Smooth muscle cell (in vitro differentiated cells): ENCODE measurements at regions not wholly inside any gene's neighbourhood (a gene's known extent, or its start where the extent isn't known, plus 50 kb on each side); places are given as distances from the start of the nearest gene placed in this dataset.

Experiments
- DNase-seq: peaks from one replicate; lab custom pipeline; 2025; ENCODE audit not compliant: unreplicated experiment; lab: John Stamatoyannopoulos, UW
- H2AFZ ChIP-seq: fragments of 200-600 bp; sonication (generic); 2 replicates; pipeline ENCODE4 v1.6.0; 2016; ENCODE audit warnings: antibody characterized with exemption, low read depth, mild to moderate bottlenecking
- H3F3A ChIP-seq: fragments of 200-600 bp; sonication (generic); 2 replicates; pipeline ENCODE4 v1.6.0; 2017; ENCODE audit warnings: antibody characterized with exemption, low read depth
- H3K27ac ChIP-seq: fragments of 200-600 bp; sonication (generic); 2 replicates; pipeline ENCODE4 v1.5.1; 2016; ENCODE audit warnings: low read depth, mild to moderate bottlenecking
- H3K27me3 ChIP-seq: fragments of 200-600 bp; sonication (generic); 2 replicates; pipeline ENCODE4 v1.6.1; 2016; ENCODE audit warnings: low read depth, mild to moderate bottlenecking
- H3K36me3 ChIP-seq: fragments of 200-600 bp; sonication (generic); 2 replicates; pipeline ENCODE4 v1.5.1; 2016; ENCODE audit warnings: low read depth
- H3K4me1 ChIP-seq: fragments of 200-600 bp; sonication (generic); 2 replicates; pipeline ENCODE4 v1.5.1; 2016; ENCODE audit warnings: low read depth
- H3K4me2 ChIP-seq: fragments of 200-600 bp; sonication (generic); 2 replicates; pipeline ENCODE4 v1.6.0; 2016; ENCODE audit warnings: mild to moderate bottlenecking
- H3K4me3 ChIP-seq: fragments of 200-600 bp; sonication (generic); 2 replicates; pipeline ENCODE4 v1.5.1; 2016; ENCODE audit warnings: mild to moderate bottlenecking
- H3K79me2 ChIP-seq: fragments of 200-600 bp; sonication (generic); 2 replicates; pipeline ENCODE4 v1.6.0; 2016; ENCODE audit warnings: low read depth, mild to moderate bottlenecking
- H3K9ac ChIP-seq: fragments of 200-600 bp; sonication (generic); 2 replicates; pipeline ENCODE4 v1.6.0; 2016; ENCODE audit warnings: low read depth
- H3K9me3 ChIP-seq: fragments of 200-600 bp; sonication (generic); replicated peaks from 2 replicates; pipeline ENCODE4 v1.5.1; 2016; ENCODE audit warnings: low read depth
- H4K20me1 ChIP-seq: fragments of 200-600 bp; sonication (generic); 2 replicates; pipeline ENCODE4 v1.6.0; 2016; ENCODE audit warnings: low read depth
- WGBS: methylation state at CpG from one replicate; pipeline ENCODE4 v1.1.7; 2016; ENCODE audit warnings: low lambda C conversion rate; 5-methylcytosine and 5-hydroxymethylcytosine counted together
- TF ChIP-seq, protein P1 (sequence below): fragments of 200-600 bp; sonication (generic); IDR thresholded peaks from 2 replicates; pipeline ENCODE4 v1.5.1; 2017; ENCODE audit warnings: borderline replicate concordance, mild to moderate bottlenecking, antibody characterized with exemption; ENCODE audit not compliant: insufficient read depth, poor library complexity, severe bottlenecking

DNA sequence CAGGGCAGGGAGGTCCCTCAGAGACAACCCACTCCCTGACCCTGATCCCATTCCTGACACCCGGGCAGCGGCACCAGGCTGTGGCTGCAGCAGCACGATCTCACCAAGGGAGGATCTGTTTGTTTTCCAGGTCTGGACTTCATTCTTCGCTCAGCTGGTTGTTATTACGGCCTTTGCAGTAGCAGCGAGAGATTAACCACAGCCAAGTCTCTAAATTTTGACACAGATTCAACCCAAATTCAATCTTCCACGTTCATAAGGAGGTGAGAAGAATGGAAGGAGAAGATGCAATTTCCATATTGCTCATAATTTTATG lies 91.1 kb upstream of the THBS2 start:
- no peaks in the 10 kb centered on the region for H3F3A ChIP-seq
- no peak overlapping the region for H2AFZ ChIP-seq
- no peaks in the 10 kb centered on the region for H3K36me3 ChIP-seq
- H3K27me3 ChIP-seq, result no peaks in the 10 kb centered on the region
- no peaks in the 10 kb centered on the region for H3K9me3 ChIP-seq
- H4K20me1 ChIP-seq, result no peaks in the 10 kb centered on the region
- H3K79me2 ChIP-seq, result no peaks in the 10 kb centered on the region
- 59% methylated on average over 7 of the region's 7 CpGs for WGBS
- no peak overlapping the region for H3K4me3 ChIP-seq
- no peak for DNase-seq
- no peak overlapping the region for H3K9ac ChIP-seq
- H3K4me1 ChIP-seq, result no peaks in the 10 kb centered on the region
- H3K27ac ChIP-seq, result no peak overlapping the region
- TF ChIP-seq, protein P1, sequence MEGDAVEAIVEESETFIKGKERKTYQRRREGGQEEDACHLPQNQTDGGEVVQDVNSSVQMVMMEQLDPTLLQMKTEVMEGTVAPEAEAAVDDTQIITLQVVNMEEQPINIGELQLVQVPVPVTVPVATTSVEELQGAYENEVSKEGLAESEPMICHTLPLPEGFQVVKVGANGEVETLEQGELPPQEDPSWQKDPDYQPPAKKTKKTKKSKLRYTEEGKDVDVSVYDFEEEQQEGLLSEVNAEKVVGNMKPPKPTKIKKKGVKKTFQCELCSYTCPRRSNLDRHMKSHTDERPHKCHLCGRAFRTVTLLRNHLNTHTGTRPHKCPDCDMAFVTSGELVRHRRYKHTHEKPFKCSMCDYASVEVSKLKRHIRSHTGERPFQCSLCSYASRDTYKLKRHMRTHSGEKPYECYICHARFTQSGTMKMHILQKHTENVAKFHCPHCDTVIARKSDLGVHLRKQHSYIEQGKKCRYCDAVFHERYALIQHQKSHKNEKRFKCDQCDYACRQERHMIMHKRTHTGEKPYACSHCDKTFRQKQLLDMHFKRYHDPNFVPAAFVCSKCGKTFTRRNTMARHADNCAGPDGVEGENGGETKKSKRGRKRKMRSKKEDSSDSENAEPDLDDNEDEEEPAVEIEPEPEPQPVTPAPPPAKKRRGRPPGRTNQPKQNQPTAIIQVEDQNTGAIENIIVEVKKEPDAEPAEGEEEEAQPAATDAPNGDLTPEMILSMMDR, result no peak
- no peak overlapping the region for H3K4me2 ChIP-seq

DNA sequence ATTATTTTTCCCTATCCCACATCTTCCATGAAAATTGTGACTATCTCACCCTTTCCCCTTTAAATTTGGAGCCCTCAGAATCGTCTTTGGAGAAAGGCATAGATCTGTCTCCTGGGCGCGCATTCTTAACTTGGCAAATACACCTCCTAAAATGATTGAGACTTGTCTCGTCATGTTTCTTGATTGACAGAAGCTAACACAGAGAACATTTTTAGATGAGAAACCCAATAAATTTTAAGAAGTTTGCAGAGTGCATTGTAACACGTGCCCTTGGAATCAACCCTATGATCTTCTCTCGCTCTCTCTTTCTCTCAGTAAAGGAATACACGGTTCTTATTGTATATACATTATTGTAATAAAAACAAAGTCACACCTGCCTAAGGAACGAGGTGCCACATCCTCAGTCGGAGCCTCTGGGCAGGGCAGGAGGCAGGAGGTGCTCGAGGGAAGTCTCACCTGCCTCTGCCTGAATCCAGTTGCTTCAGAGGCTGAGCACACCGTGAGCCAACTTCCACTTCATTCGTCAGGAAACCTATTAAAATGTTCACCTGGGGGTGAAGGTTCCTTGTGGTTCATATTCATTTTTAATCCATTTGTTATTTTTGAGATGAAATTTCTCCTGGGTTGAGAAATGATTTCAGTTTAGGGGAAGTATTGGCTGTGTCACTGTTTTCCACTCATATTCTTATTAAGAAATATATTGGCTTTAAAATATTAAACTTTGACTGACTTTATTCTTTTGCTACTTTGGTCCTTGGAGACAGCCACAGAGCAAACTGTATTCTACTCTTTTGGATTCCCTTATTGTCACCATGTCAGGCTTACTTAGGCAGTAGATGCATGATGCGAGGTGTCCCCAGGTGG lies 90.5 kb upstream of the THBS2 start:
- Histone ChIP-seq H3K4me2 (no peak overlapping the region), H3K79me2 (no peaks in the 10 kb centered on the region), H4K20me1 (no peaks in the 10 kb centered on the region), H3K27ac (no peak overlapping the region), H2AFZ (no peak overlapping the region), H3F3A (no peaks in the 10 kb centered on the region), H3K9me3 (no peaks in the 10 kb centered on the region), H3K4me3 (no peak overlapping the region), H3K9ac (no peak overlapping the region), H3K4me1 (no peaks in the 10 kb centered on the region), H3K27me3 (no peaks in the 10 kb centered on the region), H3K36me3 (no peaks in the 10 kb centered on the region)
- 92% methylated on average over 13 of the region's 13 CpGs for WGBS
- DNase-seq, result no peak
- TF ChIP-seq, protein P1, result no peak

- DNase-seq, result no peak
Observed at GRCh38 chr6:169342710-169343109, 89.1 kb upstream of the THBS2 start.

More at GRCh38 chr6:169342710-169343109, 89.1 kb upstream of the THBS2 start:
- Histone ChIP-seq H3K79me2 (no peaks in the 10 kb centered on the region), H4K20me1 (no peaks in the 10 kb centered on the region), H3K4me1 (no peaks in the 10 kb centered on the region), H3K27ac (no peak overlapping the region), H3K9ac (no peak overlapping the region), H3K27me3 (no peaks in the 10 kb centered on the region), H3K36me3 (no peaks in the 10 kb centered on the region), H3K4me3 (no peak overlapping the region), H3K9me3 (no peaks in the 10 kb centered on the region), H2AFZ (no peak overlapping the region), H3K4me2 (no peak overlapping the region), H3F3A (no peaks in the 10 kb centered on the region)
- 81% methylated on average over 3 of the region's 3 CpGs for WGBS
- TF ChIP-seq, protein P1, result no peak
